Common myeloid progenitor, CD34-positive (primary cell): ENCODE measurements at regions not wholly inside any gene's neighbourhood (a gene's known extent, or its start where the extent isn't known, plus 50 kb on each side); places are given as distances from the start of the nearest gene placed in this dataset.

ENCODE experiments used
- CTCF ChIA-PET: fragments of 350-600 bp; sonication (Branson Sonifier 250); formaldehyde crosslinking; loops from one replicate; lab custom pipeline; 2021; ENCODE audit warnings: antibody characterized with exemption; lab: Charles Lee
- POLR2A ChIA-PET: fragments of 350-600 bp; sonication (Branson Sonifier 250); formaldehyde crosslinking; loops from one replicate; lab custom pipeline; 2021; ENCODE audit warnings: antibody characterized with exemption; lab: Charles Lee
- DNase-seq, 3 donors: peaks; one replicate each; pipeline versions ENCODE4 v3.0.0 to v3.0.0-alpha.2; 2013
- H3K27ac ChIP-seq, 2 experiments: 1 replicate in 1 of 2; 2 replicates in 1 of 2; pipeline ENCODE4 v1.7.0; 2013; ENCODE audit warnings: inconsistent platforms in 2 of 2, low read length in 2 of 2, mild to moderate bottlenecking in 2 of 2, low read depth in 1 of 2, moderate library complexity in 1 of 2; ENCODE audit not compliant: severe bottlenecking in 2 of 2, insufficient read depth in 1 of 2, poor library complexity in 1 of 2
- H3K27me3 ChIP-seq, 5 experiments: replicated peaks in 2 of 5; 1 replicate in 3 of 5; 2 replicates in 2 of 5; pipeline versions ENCODE4 v1.6.1 to v1.7.0; 2013; ENCODE audit warnings: low read length in 4 of 5, mild to moderate bottlenecking in 2 of 5, moderate library complexity in 2 of 5, inconsistent platforms in 1 of 5; ENCODE audit not compliant: insufficient read depth in 5 of 5, control insufficient read depth in 4 of 5
- H3K36me3 ChIP-seq, 4 experiments: 1 replicate in 2 of 4; 2 replicates in 2 of 4; pipeline versions ENCODE4 v1.6.1 to v1.7.0; 2013; ENCODE audit warnings: low read length in 3 of 4, control low read depth in 1 of 4, mild to moderate bottlenecking in 1 of 4; ENCODE audit not compliant: control insufficient read depth in 4 of 4, insufficient read depth in 4 of 4
- H3K4me1 ChIP-seq, 4 experiments: 1 replicate in 3 of 4; 2 replicates in 1 of 4; pipeline versions ENCODE4 v1.6.1 to v1.7.1; 2013; ENCODE audit warnings: low read length in 3 of 4, mild to moderate bottlenecking in 3 of 4, control low read depth in 1 of 4, inconsistent platforms in 1 of 4, moderate library complexity in 1 of 4; ENCODE audit not compliant: control insufficient read depth in 4 of 4, insufficient read depth in 4 of 4; ENCODE audit errors: control extremely low read depth in 1 of 4
- H3K4me3 ChIP-seq, 7 experiments: 1 replicate in 4 of 7; 2 replicates in 3 of 7; pipeline versions ENCODE4 v1.5.1 to v1.7.0; 2013; ENCODE audit warnings: mild to moderate bottlenecking in 7 of 7, low read length in 6 of 7, moderate library complexity in 6 of 7, inconsistent platforms in 2 of 7, low read depth in 2 of 7, control low read depth in 1 of 7; ENCODE audit not compliant: insufficient read depth in 4 of 7, control insufficient read depth in 1 of 7; ENCODE audit errors: extremely low read depth in 1 of 7
- H3K9me3 ChIP-seq, 5 experiments: 1 replicate in 4 of 5; 2 replicates in 1 of 5; pipeline versions ENCODE4 v1.6.1 to v1.7.1; 2013; ENCODE audit warnings: low read length in 4 of 5, mild to moderate bottlenecking in 2 of 5, inconsistent platforms in 1 of 5, low read depth in 1 of 5, moderate library complexity in 1 of 5; ENCODE audit not compliant: control insufficient read depth in 4 of 5, insufficient read depth in 2 of 5; ENCODE audit errors: control extremely low read depth in 1 of 5
- WGBS: methylation state at CpG from one replicate; pipeline ENCODE4 v1.1.5; 2013; ENCODE audit not compliant: insufficient coverage; 5-methylcytosine and 5-hydroxymethylcytosine counted together

GRCh38 chr9:20083390-20083789 lies 294.6 kb upstream of the SLC24A2 start:
- H3K4me3 ChIP-seq: no peak overlapping the region
- ChIA-PET POLR2A (no interaction called here), CTCF (interaction anchor here (0.7 kb wide), 1 partner anchor 63 kb away, joined by 3 read pairs; no protein-coding TSS in a partner anchor)
- H3K27ac ChIP-seq: no peak overlapping the region
- WGBS: 100% methylated on average over 2 of the region's 4 CpGs
- H3K4me1 ChIP-seq: peaks cover 0 to 10% (median 5%) of the 10 kb centered on the region in 4 experiments
- H3K27me3 ChIP-seq: no peaks in the 10 kb centered on the region
- DNase-seq: no peak
- H3K36me3 ChIP-seq: no peaks in the 10 kb centered on the region
- no peaks in the 10 kb centered on the region for H3K9me3 ChIP-seq

GRCh38 chr9:20082831-20083230 lies 294.0 kb upstream of the SLC24A2 start:
- 64% methylated on average over 1 of the region's 1 CpG for WGBS
- no peak overlapping the region for H3K4me3 ChIP-seq
- ChIA-PET POLR2A (no interaction called here), CTCF (no interaction called here)
- H3K36me3 ChIP-seq: no peaks in the 10 kb centered on the region
- H3K4me1 ChIP-seq: peaks cover 0 to 10% (median 5%) of the 10 kb centered on the region in 4 experiments
- H3K9me3 ChIP-seq: no peaks in the 10 kb centered on the region
- no peak for DNase-seq
- H3K27ac ChIP-seq: no peak overlapping the region
- H3K27me3 ChIP-seq: no peaks in the 10 kb centered on the region

- H3K9me3 ChIP-seq: no peaks in the 10 kb centered on the region
- ChIA-PET POLR2A (no interaction called here), CTCF (no interaction called here)
- peaks cover 0 to 10% (median 5%) of the 10 kb centered on the region in 4 experiments for H3K4me1 ChIP-seq
- 100% methylated on average over 3 of the region's 3 CpGs for WGBS
- H3K4me3 ChIP-seq: no peak overlapping the region
- H3K27ac ChIP-seq: no peak overlapping the region
- DNase-seq: no peak
- no peaks in the 10 kb centered on the region for H3K27me3 ChIP-seq
- H3K36me3 ChIP-seq: no peaks in the 10 kb centered on the region
Observed at GRCh38 chr9:20082406-20082805, 293.6 kb upstream of the SLC24A2 start.

- H3K36me3 ChIP-seq: no peaks in the 10 kb centered on the region
- no peaks in the 10 kb centered on the region for H3K27me3 ChIP-seq
- no peaks in the 10 kb centered on the region for H3K4me1 ChIP-seq
- H3K9me3 ChIP-seq: no peaks in the 10 kb centered on the region
- H3K27ac ChIP-seq: no peak overlapping the region
- DNase-seq: no peak
- ChIA-PET CTCF (interaction anchor here (0.7 to 1.5 kb wide), 2 partner anchors 10 to 164 kb away, joined by 3 to 4 read pairs; no protein-coding TSS in a partner anchor), POLR2A (no interaction called here)
- H3K4me3 ChIP-seq: no peak overlapping the region
Observed at GRCh38 chr9:20078246-20078645, 289.4 kb upstream of the SLC24A2 start.

- Histone ChIP-seq H3K27me3 (no peaks in the 10 kb centered on the region), H3K36me3 (no peaks in the 10 kb centered on the region), H3K9me3 (no peaks in the 10 kb centered on the region), H3K4me1 (no peaks in the 10 kb centered on the region), H3K27ac (no peak overlapping the region), H3K4me3 (no peak overlapping the region)
- WGBS: no CpG with 5 or more reads among the region's 1 CpG
- DNase-seq: no peak
- ChIA-PET CTCF (no interaction called here), POLR2A (no interaction called here)
Observed at GRCh38 chr9:20074291-20074690, 285.5 kb upstream of the SLC24A2 start.

- POLR2A ChIA-PET: no interaction called here
- no peaks in the 10 kb centered on the region for H3K36me3 ChIP-seq
- H3K27me3 ChIP-seq: no peaks in the 10 kb centered on the region
- H3K9me3 ChIP-seq: no peaks in the 10 kb centered on the region
- H3K4me1 ChIP-seq: no peaks in the 10 kb centered on the region
- CTCF ChIA-PET: no interaction called here
- WGBS: 100% methylated on average over 3 of the region's 3 CpGs
- H3K27ac ChIP-seq: no peak overlapping the region
- H3K4me3 ChIP-seq: no peak overlapping the region
- DNase-seq: no peak
Observed at GRCh38 chr9:20070336-20070735, 281.5 kb upstream of the SLC24A2 start.

- WGBS: 100% methylated on average over 1 of the region's 4 CpGs
- peaks cover 0 to 8% (median 3%) of the 10 kb centered on the region in 4 experiments for H3K4me1 ChIP-seq
- no peak overlapping the region for H3K27ac ChIP-seq
- no peaks in the 10 kb centered on the region for H3K36me3 ChIP-seq
- POLR2A ChIA-PET: no interaction called here
- H3K27me3 ChIP-seq: no peaks in the 10 kb centered on the region
- CTCF ChIA-PET: no interaction called here
- DNase-seq: no peak
- H3K9me3 ChIP-seq: no peaks in the 10 kb centered on the region
- H3K4me3 ChIP-seq: no peak overlapping the region
Observed at GRCh38 chr9:20065796-20066700, 277.2 kb upstream of the SLC24A2 start.
